Naive B cell (primary cell): ENCODE measurements at regions not wholly inside any gene's neighbourhood (a gene's known extent, or its start where the extent isn't known, plus 50 kb on each side); places are given as distances from the start of the nearest gene placed in this dataset.

Experiments used
- ATAC-seq, 2 donors: fragments of 150-1000 bp; cut with Tn5 transposase; 2 replicates each; pipeline ENCODE4 v1.10.0; 2021; ENCODE audit warnings: low read depth in 2 of 2, mild to moderate bottlenecking in 2 of 2, moderate library complexity in 2 of 2
- DNase-seq: peaks from one replicate; pipeline ENCODE4 v3.0.0; 2022
- H3K27ac Mint-ChIP-seq, 6 donors: one replicate each; pipeline ENCODE4 v1.8.0; 2020 to 2022; ENCODE audit warnings: mild to moderate bottlenecking in 6 of 6, mixed read lengths in 6 of 6, moderate library complexity in 5 of 6, inconsistent platforms in 2 of 6
- H3K27me3 Mint-ChIP-seq, 3 donors: one replicate each; pipeline ENCODE4 v1.8.0; 2021 to 2022; ENCODE audit warnings: mixed read lengths in 3 of 3, mild to moderate bottlenecking in 1 of 3
- H3K36me3 Mint-ChIP-seq, 2 donors: one replicate each; pipeline ENCODE4 v1.8.0; 2020 to 2022; ENCODE audit warnings: mixed read lengths in 2 of 2, inconsistent platforms in 1 of 2, mild to moderate bottlenecking in 1 of 2
- H3K4me1 Mint-ChIP-seq, 3 donors: one replicate each; pipeline ENCODE4 v1.8.0; 2020 to 2022; ENCODE audit warnings: mixed read lengths in 3 of 3, inconsistent platforms in 1 of 3, mild to moderate bottlenecking in 1 of 3, moderate library complexity in 1 of 3
- H3K4me3 Mint-ChIP-seq, 8 donors: one replicate each; pipeline ENCODE4 v1.8.0; 2020 to 2022; ENCODE audit warnings: mild to moderate bottlenecking in 8 of 8, mixed read lengths in 8 of 8, moderate library complexity in 8 of 8, inconsistent platforms in 2 of 8
- H3K9me3 Mint-ChIP-seq, 7 donors: one replicate each; pipeline ENCODE4 v1.8.0; 2020 to 2022; ENCODE audit warnings: mixed read lengths in 7 of 7, mild to moderate bottlenecking in 5 of 7, inconsistent platforms in 2 of 7, moderate library complexity in 1 of 7

DNA sequence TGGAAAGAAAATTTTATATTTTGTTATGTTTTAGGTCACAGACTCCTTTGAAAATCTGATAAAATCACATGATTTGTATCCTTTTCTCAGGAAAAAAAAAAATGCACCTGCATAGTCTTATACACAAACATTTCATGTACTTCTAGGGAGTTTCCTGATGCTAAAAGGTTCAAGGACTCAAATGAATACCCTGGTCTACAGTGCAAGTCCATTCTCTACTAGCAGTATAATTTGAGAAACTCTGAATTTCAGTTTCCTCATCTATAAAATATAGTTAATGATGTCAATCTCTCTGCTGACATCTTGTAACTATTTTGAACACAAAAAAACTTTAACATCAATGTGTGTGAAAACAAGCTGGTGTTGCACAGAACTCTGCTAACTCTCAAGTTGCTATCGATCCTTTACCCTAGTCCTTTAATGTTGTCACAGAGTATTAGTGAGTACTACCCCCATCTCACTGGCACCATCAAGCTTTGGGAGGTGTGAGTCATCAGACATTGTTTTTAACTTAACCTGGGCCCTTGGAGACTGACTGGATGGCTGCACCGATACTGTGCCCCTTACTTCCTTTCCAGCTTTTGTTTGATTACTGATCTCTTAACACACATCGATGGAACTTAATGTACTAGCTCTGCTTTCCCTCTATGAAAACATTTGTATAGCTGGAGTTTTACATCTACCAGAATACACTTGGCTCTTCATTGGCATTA lies 251.9 kb upstream of the SOX5 start:
- no peak for ATAC-seq
- Mint-ChIP-seq H3K36me3 (peaks cover 0 to 8% of the 10 kb centered on the region in 2 donors), H3K4me3 (no peak overlapping the region), H3K9me3 (peaks cover 0 to 7% (median 4%) of the 10 kb centered on the region in 7 donors), H3K27ac (no peak overlapping the region), H3K4me1 (peaks cover 0 to 9% (median 6%) of the 10 kb centered on the region in 3 donors), H3K27me3 (no peaks in the 10 kb centered on the region)
- DNase-seq, result no peak

DNA sequence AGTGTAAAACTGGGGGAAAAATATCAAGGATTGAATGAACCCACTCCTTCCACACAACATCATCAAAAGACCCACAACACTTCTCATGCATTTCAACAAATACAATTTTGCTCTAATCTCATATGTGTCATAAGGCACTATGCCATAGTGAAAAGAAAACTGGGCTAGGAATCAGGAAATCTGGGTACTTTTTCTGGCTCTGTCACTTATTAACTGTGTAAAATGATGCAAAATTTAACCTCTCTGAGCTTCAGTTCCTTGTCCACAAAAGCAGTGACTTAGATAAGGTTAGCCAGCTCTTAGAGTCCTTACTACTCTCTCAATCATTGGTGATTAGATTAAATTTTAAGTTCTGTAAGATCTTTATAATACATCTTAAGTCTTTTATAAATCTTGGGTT lies 250.5 kb upstream of the SOX5 start:
- Mint-ChIP-seq H3K36me3 (peaks cover 0 to 8% of the 10 kb centered on the region in 2 donors), H3K27me3 (no peaks in the 10 kb centered on the region), H3K27ac (no peak overlapping the region), H3K9me3 (peaks cover 0 to 7% (median 4%) of the 10 kb centered on the region in 7 donors), H3K4me3 (no peak overlapping the region), H3K4me1 (peaks cover 0 to 9% (median 6%) of the 10 kb centered on the region in 3 donors)
- DNase-seq (no peak), ATAC-seq (no peak)

- peaks cover 0 to 6% (median 4%) of the 10 kb centered on the region in 7 donors for H3K9me3 Mint-ChIP-seq
- DNase-seq (no peak), ATAC-seq (no peak)
- no peak overlapping the region for H3K27ac Mint-ChIP-seq
- H3K4me3 Mint-ChIP-seq, result no peak overlapping the region
- H3K27me3 Mint-ChIP-seq, result no peaks in the 10 kb centered on the region
- H3K4me1 Mint-ChIP-seq, result peaks cover 0 to 9% (median 6%) of the 10 kb centered on the region in 3 donors
- peaks cover 0 to 6% of the 10 kb centered on the region in 2 donors for H3K36me3 Mint-ChIP-seq
These were observed 249.6 kb upstream of the SOX5 start for GRCh38 chr12:24198936-24199671.

DNA sequence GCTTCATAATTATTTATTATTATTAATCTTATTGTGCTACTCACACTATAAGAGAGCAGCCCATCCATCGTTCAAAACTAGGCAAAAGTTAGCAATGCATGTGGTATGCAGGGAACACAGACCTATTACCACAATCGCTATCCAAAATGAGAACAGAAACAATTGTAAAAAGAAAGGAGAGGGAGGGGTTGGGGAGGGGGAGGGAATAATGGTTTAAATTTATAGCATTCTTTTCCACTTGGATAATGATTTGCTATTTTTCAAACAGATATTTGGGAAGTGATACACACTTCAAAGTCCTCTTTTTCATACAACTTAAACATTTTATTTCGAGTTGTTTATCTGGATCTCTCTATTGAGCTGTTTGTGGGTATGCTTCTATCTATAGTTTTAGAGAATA lies 248.6 kb upstream of the SOX5 start:
- no peaks in the 10 kb centered on the region for H3K36me3 Mint-ChIP-seq
- no peaks in the 10 kb centered on the region for H3K9me3 Mint-ChIP-seq
- no peak overlapping the region for H3K27ac Mint-ChIP-seq
- H3K27me3 Mint-ChIP-seq, result no peaks in the 10 kb centered on the region
- DNase-seq (no peak), ATAC-seq (no peak)
- peaks cover 0 to 9% (median 6%) of the 10 kb centered on the region in 3 donors for H3K4me1 Mint-ChIP-seq
- H3K4me3 Mint-ChIP-seq, result no peak overlapping the region

DNA sequence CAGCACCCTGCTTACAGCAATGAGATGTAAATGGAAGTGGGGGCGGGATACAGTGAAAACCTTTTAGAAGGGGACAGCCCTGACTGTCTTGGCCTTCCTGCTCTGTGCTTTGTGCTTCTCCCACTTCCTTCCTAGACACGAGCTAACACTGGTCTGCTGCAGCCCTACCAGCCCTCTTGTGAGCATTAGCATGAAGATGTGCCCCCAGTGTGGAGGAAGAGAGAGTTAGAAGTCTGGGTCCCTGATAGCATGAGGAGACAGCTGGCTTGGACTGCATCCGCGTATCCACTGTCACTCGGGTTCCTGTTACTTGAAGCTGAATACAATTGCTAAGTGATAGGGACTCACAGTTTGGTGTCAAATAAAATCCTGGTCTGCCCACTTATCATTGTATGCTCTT lies 248.1 kb upstream of the SOX5 start:
- Mint-ChIP-seq H3K27me3 (no peaks in the 10 kb centered on the region), H3K4me1 (peaks cover 0 to 9% (median 6%) of the 10 kb centered on the region in 3 donors)

DNA sequence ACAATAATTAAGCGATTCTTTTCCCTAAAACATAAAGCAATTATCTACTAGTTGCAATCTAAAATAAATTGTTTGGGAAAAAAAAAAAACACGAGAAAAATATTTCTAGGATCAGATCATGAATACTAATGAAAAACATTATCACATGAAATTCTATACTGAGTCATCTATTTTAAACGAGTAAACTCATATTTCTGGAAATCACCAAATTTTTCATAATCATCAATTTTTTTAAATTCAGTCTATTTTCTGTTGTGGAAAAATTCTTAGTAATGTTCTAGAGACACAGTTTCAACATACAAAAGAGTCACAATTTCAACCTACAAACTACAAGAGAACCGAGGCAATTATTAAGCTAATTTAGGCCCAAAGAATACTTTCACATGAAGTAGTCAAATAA lies 245.6 kb upstream of the SOX5 start:
- H3K9me3 Mint-ChIP-seq, result no peaks in the 10 kb centered on the region
- no peak for ATAC-seq

More for the DNA sequence above, 248.1 kb upstream of the SOX5 start:
- no peak overlapping the region for H3K27ac Mint-ChIP-seq
- ATAC-seq (no peak), DNase-seq (no peak)
- H3K4me3 Mint-ChIP-seq, result no peak overlapping the region
- H3K36me3 Mint-ChIP-seq, result no peaks in the 10 kb centered on the region
- no peaks in the 10 kb centered on the region for H3K9me3 Mint-ChIP-seq

GRCh38 chr12:24191117-24191516 lies 241.6 kb upstream of the SOX5 start:
- peaks cover 0 to 2% (median 0%) of the 10 kb centered on the region in 7 donors for H3K9me3 Mint-ChIP-seq
- no peak for ATAC-seq
- no peak for DNase-seq

More for the DNA sequence above, 245.6 kb upstream of the SOX5 start:
- H3K27me3 Mint-ChIP-seq, result no peaks in the 10 kb centered on the region
- no peak overlapping the region for H3K4me3 Mint-ChIP-seq
- no peak overlapping the region for H3K27ac Mint-ChIP-seq
- H3K36me3 Mint-ChIP-seq, result no peaks in the 10 kb centered on the region
- peaks cover 0 to 4% (median 0%) of the 10 kb centered on the region in 3 donors for H3K4me1 Mint-ChIP-seq
- no peak for DNase-seq

GRCh38 chr12:24185782-24186181 lies 236.3 kb upstream of the SOX5 start:
- ATAC-seq, result no peak
- Mint-ChIP-seq H3K4me3 (no peak overlapping the region), H3K27me3 (no peaks in the 10 kb centered on the region), H3K36me3 (no peaks in the 10 kb centered on the region), H3K27ac (no peak overlapping the region), H3K4me1 (no peaks in the 10 kb centered on the region), H3K9me3 (peaks cover 0 to 2% (median 0%) of the 10 kb centered on the region in 7 donors)
- no peak for DNase-seq

More at GRCh38 chr12:24191117-24191516, 241.6 kb upstream of the SOX5 start:
- no peaks in the 10 kb centered on the region for H3K27me3 Mint-ChIP-seq
- H3K4me1 Mint-ChIP-seq, result no peaks in the 10 kb centered on the region
- H3K4me3 Mint-ChIP-seq, result no peak overlapping the region
- no peak overlapping the region for H3K27ac Mint-ChIP-seq
- H3K36me3 Mint-ChIP-seq, result no peaks in the 10 kb centered on the region

DNA sequence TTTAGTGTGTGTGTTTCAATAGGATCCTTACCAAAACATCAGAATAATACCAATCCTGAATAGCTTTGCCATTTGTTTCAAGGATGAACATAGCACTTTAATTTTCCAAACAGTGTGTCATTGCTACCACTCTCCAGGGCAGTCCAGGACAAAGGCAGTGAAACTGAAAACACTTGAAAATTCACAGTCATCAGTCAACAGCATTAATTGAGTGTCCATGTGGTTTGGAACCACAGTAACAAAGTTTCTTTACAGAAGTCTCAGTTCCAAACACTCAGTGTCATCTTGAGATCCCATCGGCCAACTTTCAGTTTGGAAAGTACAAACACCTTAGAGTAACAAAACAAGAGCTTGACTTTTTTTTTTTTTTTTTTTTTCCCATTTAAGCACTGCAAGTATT lies 228.4 kb upstream of the SOX5 start:
- ATAC-seq (no peak), DNase-seq (no peak)
- H3K27me3 Mint-ChIP-seq, result no peaks in the 10 kb centered on the region
- H3K4me1 Mint-ChIP-seq, result no peaks in the 10 kb centered on the region
- no peaks in the 10 kb centered on the region for H3K36me3 Mint-ChIP-seq
- no peaks in the 10 kb centered on the region for H3K9me3 Mint-ChIP-seq
- H3K27ac Mint-ChIP-seq, result no peak overlapping the region
- H3K4me3 Mint-ChIP-seq, result no peak overlapping the region

DNA sequence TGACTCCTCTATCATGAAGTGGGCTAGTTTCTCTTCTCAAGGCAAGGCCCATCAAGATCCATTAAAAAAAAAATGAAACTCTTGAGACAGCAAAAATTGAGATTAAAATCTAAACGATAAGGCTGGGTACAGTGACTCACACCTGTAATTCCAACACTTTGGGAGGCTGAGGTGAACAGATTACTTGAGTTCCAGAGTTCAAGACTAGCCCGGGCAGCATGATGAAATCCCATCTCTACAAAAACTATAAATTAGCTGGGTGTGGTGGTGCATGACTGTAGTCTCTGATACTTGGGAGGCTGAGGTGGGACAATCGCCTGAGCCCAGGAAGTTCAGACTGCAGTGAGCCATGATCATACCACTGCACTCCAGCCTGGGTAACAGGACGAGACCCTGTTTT lies 226.5 kb upstream of the SOX5 start:
- ATAC-seq, result no peak
- H3K27ac Mint-ChIP-seq, result no peak overlapping the region
- DNase-seq, result no peak
- H3K4me1 Mint-ChIP-seq, result peaks cover 9 to 12% (median 12%) of the 10 kb centered on the region in 3 donors
- H3K4me3 Mint-ChIP-seq, result no peak overlapping the region
- no peaks in the 10 kb centered on the region for H3K9me3 Mint-ChIP-seq
- no peaks in the 10 kb centered on the region for H3K27me3 Mint-ChIP-seq
- H3K36me3 Mint-ChIP-seq, result no peaks in the 10 kb centered on the region

DNA sequence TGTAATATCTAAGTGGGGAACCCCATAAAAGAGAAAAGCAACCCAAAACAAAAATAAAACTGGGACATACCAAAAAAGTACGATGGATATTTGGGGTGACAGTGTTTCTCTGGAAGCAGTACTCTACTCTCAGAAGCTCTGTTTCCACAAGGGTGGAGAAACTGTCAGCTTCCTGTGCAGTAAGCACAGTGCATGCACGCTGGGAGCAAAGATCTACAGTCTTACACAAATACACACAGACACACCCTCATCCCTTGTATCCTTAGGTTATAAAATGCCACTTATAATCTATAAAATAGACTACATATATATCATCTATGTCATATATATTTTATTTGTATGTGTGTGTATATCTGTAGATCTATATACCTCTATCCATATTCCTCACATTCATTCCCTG lies 225.8 kb upstream of the SOX5 start:
- peaks cover 9 to 12% (median 12%) of the 10 kb centered on the region in 3 donors for H3K4me1 Mint-ChIP-seq
- no peak overlapping the region for H3K4me3 Mint-ChIP-seq
- no peaks in the 10 kb centered on the region for H3K27me3 Mint-ChIP-seq
- ATAC-seq (no peak), DNase-seq (no peak)
- no peaks in the 10 kb centered on the region for H3K36me3 Mint-ChIP-seq
- no peaks in the 10 kb centered on the region for H3K9me3 Mint-ChIP-seq
- no peak overlapping the region for H3K27ac Mint-ChIP-seq

DNA sequence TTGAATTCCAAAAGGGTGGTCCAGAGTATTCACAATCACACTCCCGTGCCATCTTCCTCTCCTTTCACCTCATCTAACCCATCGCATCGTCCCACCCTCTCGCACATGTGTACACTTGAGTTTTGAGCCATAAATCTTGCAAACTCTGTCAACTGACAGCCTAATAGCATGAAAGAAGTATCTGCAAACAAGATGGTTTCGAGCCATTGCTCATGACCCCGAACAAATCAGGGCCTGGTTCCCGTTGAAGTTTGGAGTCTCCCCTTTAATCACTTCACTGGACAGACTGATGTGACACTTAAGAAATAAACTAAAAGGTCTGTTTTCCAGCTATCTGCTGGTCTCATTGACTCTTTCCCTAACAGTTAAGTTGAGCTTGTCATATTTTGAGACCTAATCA lies 223.6 kb upstream of the SOX5 start:
- H3K4me3 Mint-ChIP-seq, result no peak overlapping the region
- H3K9me3 Mint-ChIP-seq, result peaks cover 0 to 2% (median 0%) of the 10 kb centered on the region in 7 donors
- H3K27ac Mint-ChIP-seq, result no peak overlapping the region
- ATAC-seq, result no peak
- no peaks in the 10 kb centered on the region for H3K36me3 Mint-ChIP-seq
- peaks cover 9 to 12% (median 12%) of the 10 kb centered on the region in 3 donors for H3K4me1 Mint-ChIP-seq
- H3K27me3 Mint-ChIP-seq, result no peaks in the 10 kb centered on the region
- no peak for DNase-seq

DNA sequence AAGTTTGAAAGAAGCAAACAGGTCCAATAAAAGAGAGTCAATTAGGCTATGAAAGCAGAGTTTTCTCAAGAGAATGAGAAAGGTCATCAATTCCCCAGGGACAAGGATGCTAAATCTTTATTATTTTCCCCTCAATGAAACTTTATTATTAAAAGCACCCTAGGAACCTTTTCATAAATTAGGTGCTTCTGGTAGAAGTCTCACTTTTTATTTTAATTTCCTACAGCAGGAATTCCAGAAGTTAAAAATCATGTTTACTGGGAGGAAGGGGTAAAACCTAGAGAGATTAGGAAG lies 223.2 kb upstream of the SOX5 start:
- Mint-ChIP-seq H3K4me1 (peaks cover 9 to 12% (median 12%) of the 10 kb centered on the region in 3 donors), H3K36me3 (no peaks in the 10 kb centered on the region), H3K27ac (peak overlapping the region in 1 of 6 donors; percentile 27), H3K9me3 (peaks cover 0 to 2% (median 0%) of the 10 kb centered on the region in 7 donors), H3K27me3 (no peaks in the 10 kb centered on the region), H3K4me3 (no peak overlapping the region)
- no peak for DNase-seq
- ATAC-seq, result no peak
